ENCODE measurements at regions not wholly inside any gene's neighbourhood (a gene's known extent, or its start where the extent isn't known, plus 50 kb on each side); places are given as distances from the start of the nearest gene placed in this dataset.
"Not testable (repeated sequence)": the region's sequence is repeated elsewhere in the genome, so short reads cannot be mapped to it uniquely, and the experiment has no call there.

- no peak for DNase-seq
Measured at GRCh38 chr2:195534971-195535370, 122.1 kb upstream of the SLC39A10 start.

GRCh38 chr2:195533771-195534642 lies 123.0 kb upstream of the SLC39A10 start:
- DNase-seq, result no peak

- no peak for DNase-seq
Measured at GRCh38 chr2:195532628-195533271, 124.3 kb upstream of the SLC39A10 start.

- DNase-seq, result no peak
Measured at GRCh38 chr2:195532255-195532627, 124.8 kb upstream of the SLC39A10 start.

GRCh38 chr2:195531754-195532153 lies 125.3 kb upstream of the SLC39A10 start:
- no peak for DNase-seq

GRCh38 chr2:195523242-195523641 lies 133.8 kb upstream of the SLC39A10 start:
- DNase-seq, result not testable (repeated sequence)

GRCh38 chr2:195521589-195521988 lies 135.4 kb upstream of the SLC39A10 start:
- DNase-seq, result no peak

GRCh38 chr2:195520671-195521155 lies 136.3 kb upstream of the SLC39A10 start:
- no peak for DNase-seq

GRCh38 chr2:195515551-195515950 lies 141.5 kb upstream of the SLC39A10 start:
- no peak for DNase-seq

- DNase-seq, result no peak
Measured at GRCh38 chr2:195514365-195514764, 142.7 kb upstream of the SLC39A10 start.

GRCh38 chr2:195513119-195513518 lies 143.9 kb upstream of the SLC39A10 start:
- DNase-seq, result no peak

GRCh38 chr2:195509551-195509950 lies 147.5 kb upstream of the SLC39A10 start:
- no peak for DNase-seq

- DNase-seq, result no peak
Measured at GRCh38 chr2:195508139-195508455, 148.9 kb upstream of the SLC39A10 start.

- DNase-seq, result no peak
Measured at GRCh38 chr2:195507447-195508138, 149.4 kb upstream of the SLC39A10 start.

- DNase-seq, result no peak
Measured at GRCh38 chr2:195505701-195506100, 151.3 kb upstream of the SLC39A10 start.

GRCh38 chr2:195503208-195503607 lies 153.8 kb upstream of the SLC39A10 start:
- no peak for DNase-seq

GRCh38 chr2:195501746-195502145 lies 155.3 kb upstream of the SLC39A10 start:
- no peak for DNase-seq

GRCh38 chr2:195500879-195501278 lies 156.1 kb upstream of the SLC39A10 start:
- no peak for DNase-seq

GRCh38 chr2:195498839-195499490 lies 158.1 kb upstream of the SLC39A10 start:
- no peak for DNase-seq

GRCh38 chr2:195498176-195498575 lies 158.8 kb upstream of the SLC39A10 start:
- no peak for DNase-seq

GRCh38 chr2:195496991-195497390 lies 160.0 kb upstream of the SLC39A10 start:
- no peak for DNase-seq

GRCh38 chr2:195495966-195496365 lies 161.1 kb upstream of the SLC39A10 start:
- no peak for DNase-seq

- DNase-seq, result no peak
Measured at GRCh38 chr2:195495351-195495750, 161.7 kb upstream of the SLC39A10 start.
